HepG2 (cell line): ENCODE measurements at regions not wholly inside any gene's neighbourhood (a gene's known extent, or its start where the extent isn't known, plus 50 kb on each side); places are given as distances from the start of the nearest gene placed in this dataset.

Experiments
- ATAC-seq: fragments of 200-7000 bp; cut with Tn5 transposase; 3 replicates; pipeline ENCODE4 v1.9.1; 2020; ENCODE audit warnings: mild to moderate bottlenecking, moderate library complexity
- BruUV-seq: library from RNA; stranded (reverse); fragments of 400-500 nt; replicated peaks from 2 replicates; lab custom pipeline; 2021; lab: Mats Ljungman, UMichigan
- CTCF ChIA-PET: fragments of 300-600 bp; formaldehyde crosslinking; extraction: SDS; loops from one replicate; lab custom pipeline; 2021; ENCODE audit warnings: low total read pairs, inconsistent platforms, low intra/inter-chr PET ratio; lab: Yijun Ruan, JAX
- POLR2A ChIA-PET: fragments of 350-600 bp; sonication (Branson Sonifier 250); formaldehyde crosslinking; loops from one replicate; lab custom pipeline; 2020; ENCODE audit warnings: antibody characterized with exemption, inconsistent platforms; lab: Yijun Ruan, JAX
- DNase-seq: peaks from one replicate; pipeline ENCODE4 v3.0.0-alpha.2; 2015; ENCODE audit warnings: low spot score
- FAIRE-seq: peaks from 3 replicates; lab custom pipeline; 2011; peaks lifted over from hg19 to GRCh38; lab: Jason Lieb, UNC
- H2AFZ ChIP-seq: one replicate; pipeline ENCODE4 v1.6.1; 2011; ENCODE audit warnings: low read length, inconsistent platforms
- H3K27ac ChIP-seq: fragments of 300-600 bp; 3 replicates; pipeline ENCODE4 v1.8.0; 2011; ENCODE audit warnings: mixed run types, mild to moderate bottlenecking, mixed read lengths, low read length, inconsistent platforms; ENCODE audit not compliant: insufficient read depth; ENCODE audit errors: extremely low read length
- H3K27me3 ChIP-seq, 2 experiments: fragments of 200-600 bp in 1 of 2; 2 replicates in 1 of 2; 3 replicates in 1 of 2; pipeline versions ENCODE4 v1.6.0 to v1.8.0; 2011; ENCODE audit warnings: low read length in 2 of 2, mild to moderate bottlenecking in 2 of 2, moderate library complexity in 2 of 2, inconsistent platforms in 1 of 2; ENCODE audit not compliant: insufficient read depth in 2 of 2, control insufficient read depth in 1 of 2
- H3K36me3 ChIP-seq, 2 experiments: fragments of 200-600 bp in 1 of 2; replicated peaks in 1 of 2; 2 replicates in 1 of 2; 3 replicates in 1 of 2; pipeline versions ENCODE4 v1.5.1 to v1.8.0; 2011; ENCODE audit warnings: low read length in 2 of 2, inconsistent platforms in 1 of 2; ENCODE audit not compliant: insufficient read depth in 2 of 2, control insufficient read depth in 1 of 2
- H3K4me1 ChIP-seq: 2 replicates; pipeline ENCODE4 v1.5.1; 2012; ENCODE audit warnings: low read length, inconsistent platforms; ENCODE audit not compliant: insufficient read depth
- H3K4me2 ChIP-seq: 2 replicates; pipeline ENCODE4 v1.6.0; 2011; ENCODE audit warnings: low read depth, low read length, inconsistent platforms
- H3K4me3 ChIP-seq, 3 experiments: fragments of 200-600 bp in 1 of 3; sonication (generic), shearing (Covaris generic) in 1 of 3; replicated peaks in 1 of 3; 2 replicates each; pipeline ENCODE4 v1.5.1; 2011 to 2016; ENCODE audit warnings: low read length in 3 of 3, inconsistent platforms in 2 of 3, low read depth in 2 of 3, mild to moderate bottlenecking in 2 of 3, control low read depth in 1 of 3, mixed read lengths in 1 of 3; ENCODE audit not compliant: insufficient read depth in 1 of 3
- H3K79me2 ChIP-seq: one replicate; pipeline ENCODE4 v1.6.1; 2011; ENCODE audit warnings: low read length, inconsistent platforms; ENCODE audit not compliant: insufficient read depth
- H3K9ac ChIP-seq: 2 replicates; pipeline ENCODE4 v1.6.0; 2011; ENCODE audit warnings: mild to moderate bottlenecking, low read depth, low read length, inconsistent platforms; ENCODE audit not compliant: insufficient read depth
- H3K9me3 ChIP-seq: 2 replicates; pipeline ENCODE4 v1.5.1; 2012; ENCODE audit warnings: mild to moderate bottlenecking, low read length
- H4K20me1 ChIP-seq: 2 replicates; pipeline ENCODE4 v1.6.0; 2011; ENCODE audit warnings: inconsistent platforms, mild to moderate bottlenecking, low read length, moderate library complexity; ENCODE audit not compliant: insufficient read depth
- AGO1 ChIP-seq: fragments of 200-400 bp; formaldehyde crosslinking; IDR thresholded peaks from 2 replicates; pipeline ENCODE4 v1.6.1; 2017; ENCODE audit warnings: mild to moderate bottlenecking, low read depth, low read length, moderate library complexity; ENCODE audit not compliant: poor library complexity, severe bottlenecking
- BCLAF1 ChIP-seq: fragments of 450-650 bp; IDR thresholded peaks from 2 replicates; pipeline ENCODE4 v1.6.1; 2017; ENCODE audit warnings: mild to moderate bottlenecking
- JUNB ChIP-seq: sonication (generic); formaldehyde crosslinking; IDR thresholded peaks from 2 replicates; pipeline ENCODE4 v1.8.0; 2022; ENCODE audit warnings: missing genetic modification reagents, mild to moderate bottlenecking, borderline replicate concordance
- KDM5B ChIP-seq: sonication (generic); formaldehyde crosslinking; IDR thresholded peaks from 2 replicates; pipeline ENCODE4 v1.4.0; 2020; ENCODE audit warnings: missing genetic modification reagents, mild to moderate bottlenecking, borderline replicate concordance
- MAX ChIP-seq: IDR thresholded peaks from 2 replicates; pipeline ENCODE4 v1.6.1; 2012; ENCODE audit warnings: inconsistent platforms
- MEF2D ChIP-seq: sonication (generic); formaldehyde crosslinking; IDR thresholded peaks from 2 replicates; pipeline ENCODE4 v1.5.1; 2020; ENCODE audit warnings: mild to moderate bottlenecking, missing genetic modification reagents
- NR2F1 ChIP-seq, 2 experiments: fragments of 450-650 bp in 1 of 2; formaldehyde crosslinking in 1 of 2; IDR thresholded peaks; 2 replicates each; pipeline versions ENCODE4 v1.5.0 to v1.6.1; 2016 to 2020; ENCODE audit warnings: mild to moderate bottlenecking in 1 of 2, missing compliant biosample characterization in 1 of 2, missing genetic modification reagents in 1 of 2, moderate library complexity in 1 of 2
- NR2F2 ChIP-seq: IDR thresholded peaks from 2 replicates; pipeline ENCODE4 v1.6.1; 2012; ENCODE audit warnings: low read depth, inconsistent platforms, borderline replicate concordance
- REPIN1 ChIP-seq: sonication (generic); formaldehyde crosslinking; IDR thresholded peaks from 2 replicates; pipeline ENCODE4 v1.8.0; 2022; ENCODE audit warnings: missing genetic modification reagents, low read depth, mild to moderate bottlenecking, borderline replicate concordance
- RFX3 ChIP-seq: IDR thresholded peaks from 2 replicates; pipeline ENCODE4 v1.6.1; 2016; ENCODE audit warnings: missing biosample characterization, missing genetic modification reagents
- RXRA ChIP-seq: sonication (generic); formaldehyde crosslinking; IDR thresholded peaks from 2 replicates; pipeline ENCODE4 v1.5.1; 2020; ENCODE audit warnings: missing genetic modification reagents
- SMAD3 ChIP-seq: sonication (generic); formaldehyde crosslinking; IDR thresholded peaks from 2 replicates; pipeline ENCODE4 v1.4.0; 2020; ENCODE audit warnings: missing genetic modification reagents
- SMARCC2 ChIP-seq: fragments of 450-650 bp; IDR thresholded peaks from 2 replicates; pipeline ENCODE4 v1.6.1; 2017; ENCODE audit warnings: antibody characterized with exemption, mild to moderate bottlenecking
- TEAD3 ChIP-seq: optimal IDR thresholded peaks from 2 replicates; pipeline ENCODE3; 2016; ENCODE audit warnings: borderline replicate concordance
- YEATS2 ChIP-seq: sonication (generic); formaldehyde crosslinking; IDR thresholded peaks from 2 replicates; pipeline ENCODE4 v1.4.0; 2020; ENCODE audit warnings: missing genetic modification reagents, borderline replicate concordance
- ZBTB46 ChIP-seq: sonication (generic); formaldehyde crosslinking; IDR thresholded peaks from 2 replicates; pipeline ENCODE4 v1.4.0; 2020; ENCODE audit warnings: mild to moderate bottlenecking, missing genetic modification reagents, borderline replicate concordance
- ZNF18 ChIP-seq: sonication (generic); formaldehyde crosslinking; IDR thresholded peaks from 2 replicates; pipeline ENCODE4 v1.8.0; 2022; ENCODE audit warnings: mild to moderate bottlenecking, missing genetic modification reagents; ENCODE audit not compliant: insufficient replicate concordance
- ZNF496 ChIP-seq: sonication (generic); formaldehyde crosslinking; IDR thresholded peaks from 2 replicates; pipeline ENCODE4 v1.8.1; 2023; ENCODE audit warnings: mild to moderate bottlenecking, moderate library complexity, missing genetic modification reagents; ENCODE audit not compliant: insufficient replicate concordance
- ZNF543 ChIP-seq: sonication (generic); formaldehyde crosslinking; IDR thresholded peaks from 2 replicates; pipeline ENCODE4 v1.4.0; 2020; ENCODE audit warnings: mild to moderate bottlenecking, missing genetic modification reagents
- WGBS: methylation state at CpG from one replicate; pipeline ENCODE4 v1.1.6; 2017; ENCODE audit warnings: low lambda C conversion rate; 5-methylcytosine and 5-hydroxymethylcytosine counted together
- in situ Hi-C: cut with HindIII; loops from 2 replicates; pipeline ENCODE4 v1.10.0; 2017; ENCODE audit warnings: low pct_unique_long_range_greater_than_20kb; ENCODE audit not compliant: extremely low pct_ligation_motif_present
- intact Hi-C: fragments of 100-400 bp; cut with micrococcal nuclease; formaldehyde crosslinking; loops from one replicate; pipeline ENCODE4 v1.10.0; 2022; ENCODE audit not compliant: unreplicated experiment

- POLR2A ChIA-PET = no interaction called here
These were observed 67.8 kb upstream of the ELAC2 start for GRCh38 chr17:13085578-13085977.

More at GRCh38 chr17:13085578-13085977, 67.8 kb upstream of the ELAC2 start:
- Histone ChIP-seq H3K4me2 (no peak overlapping the region), H3K27ac (no peak overlapping the region), H3K4me3 (no peak overlapping the region), H3K27me3 (peaks cover 2 to 9% of the 10 kb centered on the region in 2 experiments; a peak in 2 of 5 replicates), H3K79me2 (no peaks in the 10 kb centered on the region), H3K4me1 (no peaks in the 10 kb centered on the region), H3K36me3 (no peaks in the 10 kb centered on the region), H3K9me3 (no peaks in the 10 kb centered on the region), H2AFZ (no peak overlapping the region), H4K20me1 (no peaks in the 10 kb centered on the region), H3K9ac (no peak overlapping the region)
- intact Hi-C loops = no loop called here
- ATAC-seq (no peak), DNase-seq (no peak), FAIRE-seq (no peak)
- WGBS = 0% methylated on average over 2 of the region's 2 CpGs
- in situ Hi-C loops = no loop called here
- TF ChIP-seq AGO1 = no peak
- no peak for TF ChIP-seq ZNF543 (CRISPR knock-in tag)
- no peak for TF ChIP-seq KDM5B
- TF ChIP-seq SMAD3 (CRISPR knock-in tag) = no peak
- TF ChIP-seq ZNF496 (CRISPR knock-in tag) = no peak
- TF ChIP-seq REPIN1 = no peak
- TF ChIP-seq JUNB (CRISPR knock-in tag) = no peak
- TF ChIP-seq MEF2D = no peak
- no peak for TF ChIP-seq RXRA (CRISPR knock-in tag)
- no peak for TF ChIP-seq NR2F1 (CRISPR knock-in tag; IDR thresholded peaks at IDR 0.05)
- no peak for TF ChIP-seq NR2F2
- no peak for TF ChIP-seq ZNF18 (CRISPR knock-in tag)
- no peak for TF ChIP-seq MAX
- no peak for TF ChIP-seq BCLAF1
- no peak for TF ChIP-seq TEAD3 (CRISPR knock-in tag)
- no peak for TF ChIP-seq RFX3 (CRISPR knock-in tag)
- no peak for TF ChIP-seq SMARCC2
- no peak for TF ChIP-seq YEATS2 (CRISPR knock-in tag)
- TF ChIP-seq ZBTB46 (CRISPR knock-in tag) = no peak
- BruUV-seq = no TSS peak
- CTCF ChIA-PET = no interaction called here
